HG03575 (cell line): ENCODE measurements at regions not wholly inside any gene's neighbourhood (a gene's known extent, or its start where the extent isn't known, plus 50 kb on each side); places are given as distances from the start of the nearest gene placed in this dataset.

Experiments
- ATAC-seq: cut with Tn5 transposase; IDR thresholded peaks from one replicate; pipeline ENCODE4 v1.9.1; 2021; ENCODE audit not compliant: unreplicated experiment, insufficient number of reproducible peaks, low FRiP score; ENCODE audit errors: extremely low read depth

GRCh38 chrX:98422536-98422935, 1538.8 kb downstream of the RPA4 start:
- ATAC-seq, result no peak

GRCh38 chrX:98432413-98432812, 1548.7 kb downstream of the RPA4 start:
- ATAC-seq, result no peak

- no peak for ATAC-seq
These were observed 1564.8 kb downstream of the RPA4 start for GRCh38 chrX:98448524-98448923.

- no peak for ATAC-seq
These were observed 1568.7 kb downstream of the RPA4 start for GRCh38 chrX:98452456-98452855.

GRCh38 chrX:98459669-98460068, 1576.0 kb downstream of the RPA4 start:
- no peak for ATAC-seq

- no peak for ATAC-seq
These were observed 1596.9 kb downstream of the RPA4 start for GRCh38 chrX:98480606-98481005.

GRCh38 chrX:98481636-98482035, 1597.9 kb downstream of the RPA4 start:
- no peak for ATAC-seq

GRCh38 chrX:98490670-98491069, 1607.0 kb downstream of the RPA4 start:
- no peak for ATAC-seq

- no peak for ATAC-seq
These were observed 1617.7 kb downstream of the RPA4 start for GRCh38 chrX:98501426-98501825.

GRCh38 chrX:98506907-98507306, 1623.2 kb downstream of the RPA4 start:
- no peak for ATAC-seq

- no peak for ATAC-seq
These were observed 1630.3 kb downstream of the RPA4 start for GRCh38 chrX:98514032-98514431.

- ATAC-seq, result no peak
These were observed 1632.4 kb downstream of the RPA4 start for GRCh38 chrX:98516120-98516519.

GRCh38 chrX:98523026-98523425, 1639.3 kb downstream of the RPA4 start:
- ATAC-seq, result no peak

- no peak for ATAC-seq
These were observed 1639.8 kb downstream of the RPA4 start for GRCh38 chrX:98523521-98523920.

GRCh38 chrX:98548519-98548918, 1664.8 kb downstream of the RPA4 start:
- ATAC-seq, result no peak

- no peak for ATAC-seq
These were observed 1685.1 kb downstream of the RPA4 start for GRCh38 chrX:98568795-98569194.

- ATAC-seq, result no peak
These were observed 1722.2 kb downstream of the RPA4 start for GRCh38 chrX:98605941-98606340.

GRCh38 chrX:98607739-98608138, 1724.0 kb downstream of the RPA4 start:
- no peak for ATAC-seq

- ATAC-seq, result no peak
These were observed 1743.9 kb downstream of the RPA4 start for GRCh38 chrX:98627645-98628044.

- no peak for ATAC-seq
These were observed 1753.7 kb downstream of the RPA4 start for GRCh38 chrX:98637451-98637850.

GRCh38 chrX:98646351-98646750, 1762.6 kb downstream of the RPA4 start:
- no peak for ATAC-seq

GRCh38 chrX:98654565-98654964, 1755.5 kb downstream of the PCDH19 start:
- no peak for ATAC-seq
